Chondrocyte (in vitro differentiated cells): ENCODE measurements at regions not wholly inside any gene's neighbourhood (a gene's known extent, or its start where the extent isn't known, plus 50 kb on each side); places are given as distances from the start of the nearest gene placed in this dataset.

Source experiments
- DNase-seq: peaks from one replicate; pipeline ENCODE4 v3.0.0; 2021; ENCODE audit warnings: mixed read lengths, low spot score
- H3K27ac Mint-ChIP-seq: one replicate; pipeline ENCODE4 v1.8.0; 2021; ENCODE audit warnings: mild to moderate bottlenecking, moderate library complexity, mixed read lengths; ENCODE audit not compliant: unreplicated experiment
- H3K27me3 Mint-ChIP-seq: 2 replicates; pipeline ENCODE4 v1.8.0; 2021; ENCODE audit warnings: low read depth, mixed read lengths
- H3K36me3 Mint-ChIP-seq: 2 replicates; pipeline ENCODE4 v1.8.0; 2021; ENCODE audit warnings: low read depth, mixed read lengths
- H3K4me1 Mint-ChIP-seq: 2 replicates; pipeline ENCODE4 v1.8.0; 2021; ENCODE audit warnings: low read depth, mild to moderate bottlenecking, mixed read lengths
- H3K4me3 Mint-ChIP-seq: one replicate; pipeline ENCODE4 v1.8.0; 2021; ENCODE audit warnings: mild to moderate bottlenecking, moderate library complexity, mixed read lengths; ENCODE audit not compliant: unreplicated experiment
- H3K9me3 Mint-ChIP-seq: 2 replicates; pipeline ENCODE4 v1.8.0; 2021; ENCODE audit warnings: low read depth, mixed read lengths
- CTCF ChIP-seq: fragments of 200-600 bp; sonication (generic); IDR thresholded peaks from 2 replicates; pipeline ENCODE4 v1.5.0; 2021; ENCODE audit warnings: antibody characterized with exemption, mild to moderate bottlenecking, moderate library complexity

- Mint-ChIP-seq H3K27me3 (no peaks in the 10 kb centered on the region), H3K9me3 (no peaks in the 10 kb centered on the region)
- no peak for TF ChIP-seq CTCF
These were observed 115.4 kb upstream of the PRICKLE1 start for GRCh38 chr12:42704810-42705401.

DNA sequence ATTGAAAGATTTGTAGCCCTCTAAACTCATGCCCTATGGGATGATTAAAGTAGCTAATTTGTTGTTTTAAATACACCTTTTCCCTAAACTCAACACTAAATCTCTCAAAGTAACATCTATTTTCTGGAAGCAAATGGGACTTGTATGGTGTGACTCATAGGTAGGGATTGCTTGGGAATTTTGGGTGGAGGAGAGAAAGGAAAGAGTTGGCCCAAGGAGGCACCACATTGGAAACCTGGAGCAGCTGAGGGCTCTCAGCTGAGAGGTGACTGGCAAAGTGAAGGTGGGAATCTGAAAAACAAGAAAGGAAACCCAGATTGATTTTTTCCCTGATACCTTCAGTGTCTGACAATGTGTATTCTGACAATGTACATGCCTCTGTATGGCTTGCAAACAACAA, 114.8 kb upstream of the PRICKLE1 start:
- H3K4me3 Mint-ChIP-seq = no peak overlapping the region
- TF ChIP-seq CTCF = no peak
- H3K4me1 Mint-ChIP-seq = peaks cover 34% of the 10 kb centered on the region
- H3K9me3 Mint-ChIP-seq = no peaks in the 10 kb centered on the region
- no peak overlapping the region for H3K27ac Mint-ChIP-seq
- no peaks in the 10 kb centered on the region for H3K36me3 Mint-ChIP-seq
- no peak for DNase-seq
- no peaks in the 10 kb centered on the region for H3K27me3 Mint-ChIP-seq

More at GRCh38 chr12:42704810-42705401, 115.4 kb upstream of the PRICKLE1 start:
- Mint-ChIP-seq H3K4me3 (no peak overlapping the region), H3K36me3 (no peaks in the 10 kb centered on the region), H3K27ac (no peak overlapping the region), H3K4me1 (peaks cover 34% of the 10 kb centered on the region)
- no peak for DNase-seq

DNA sequence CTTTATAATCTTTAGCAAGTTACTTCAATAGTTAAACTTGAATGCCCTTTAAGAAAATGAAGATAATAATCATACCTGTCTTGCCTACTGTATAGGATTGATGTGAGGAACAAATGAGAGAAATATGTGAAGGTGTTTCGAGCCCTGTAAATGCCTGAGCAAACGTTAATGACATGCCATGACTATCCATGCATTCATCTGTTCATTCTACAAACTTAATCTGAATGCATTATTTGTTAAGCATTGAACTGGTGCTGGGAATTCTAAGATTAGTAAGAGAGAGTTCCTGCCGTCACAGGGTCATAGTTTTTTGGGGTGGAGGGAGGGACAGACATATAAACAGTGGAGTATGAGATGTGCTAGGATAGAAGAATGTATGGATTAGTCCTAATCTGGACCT, 111.5 kb upstream of the PRICKLE1 start:
- H3K4me1 Mint-ChIP-seq = peaks cover 13% of the 10 kb centered on the region
- TF ChIP-seq CTCF = no peak
- no peak overlapping the region for H3K27ac Mint-ChIP-seq
- H3K36me3 Mint-ChIP-seq = no peaks in the 10 kb centered on the region
- H3K27me3 Mint-ChIP-seq = no peaks in the 10 kb centered on the region
- no peak for DNase-seq
- no peak overlapping the region for H3K4me3 Mint-ChIP-seq
- H3K9me3 Mint-ChIP-seq = no peaks in the 10 kb centered on the region

GRCh38 chr12:42698213-42698612, 108.7 kb upstream of the PRICKLE1 start:
- no peak overlapping the region for H3K4me3 Mint-ChIP-seq
- H3K9me3 Mint-ChIP-seq = no peaks in the 10 kb centered on the region
- H3K36me3 Mint-ChIP-seq = no peaks in the 10 kb centered on the region
- no peak for TF ChIP-seq CTCF
- DNase-seq = no peak
- peaks cover 7% of the 10 kb centered on the region for H3K4me1 Mint-ChIP-seq
- H3K27ac Mint-ChIP-seq = no peak overlapping the region
- H3K27me3 Mint-ChIP-seq = no peaks in the 10 kb centered on the region

- no peak for DNase-seq
- Mint-ChIP-seq H3K9me3 (no peaks in the 10 kb centered on the region), H3K27me3 (no peaks in the 10 kb centered on the region), H3K4me3 (no peak overlapping the region), H3K36me3 (no peaks in the 10 kb centered on the region), H3K27ac (no peak overlapping the region), H3K4me1 (peaks cover 7% of the 10 kb centered on the region)
- TF ChIP-seq CTCF = no peak
These were observed 107.0 kb upstream of the PRICKLE1 start for GRCh38 chr12:42696406-42697149.
